ENCODE measurements at regions not wholly inside any gene's neighbourhood (a gene's known extent, or its start where the extent isn't known, plus 50 kb on each side); places are given as distances from the start of the nearest gene placed in this dataset.

DNA sequence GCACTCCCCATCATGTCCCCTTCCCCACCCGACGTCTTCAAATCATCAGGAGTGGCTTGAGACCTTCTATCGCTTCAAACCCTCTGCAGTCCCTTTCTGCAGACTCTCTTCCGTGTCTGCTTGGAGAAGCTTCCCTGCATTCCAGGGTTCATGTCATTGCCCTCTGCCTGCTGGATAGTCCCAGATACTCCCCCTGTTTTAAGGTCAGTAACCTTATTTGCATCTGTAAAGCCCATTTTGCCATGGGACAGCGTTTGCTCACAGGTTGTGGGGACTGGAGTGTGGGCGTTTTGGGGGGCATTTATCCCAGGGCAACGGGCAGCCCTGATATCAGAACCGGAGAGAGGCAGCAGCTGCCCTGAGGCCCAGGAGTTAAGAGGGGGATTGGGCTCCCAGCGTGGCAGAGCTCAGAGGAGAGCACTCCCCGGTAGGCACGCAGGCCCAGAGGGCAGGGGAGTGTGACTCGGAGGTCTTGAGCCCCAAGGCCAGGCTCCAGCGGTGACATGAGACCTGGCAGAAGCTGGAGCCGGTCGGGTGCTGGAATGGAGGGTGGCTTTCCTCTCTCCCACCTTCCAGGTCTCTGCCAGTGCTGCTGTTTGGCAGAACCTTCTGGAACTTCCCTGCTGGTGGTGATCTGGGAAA lies 73.8 kb downstream of the RTP5 start:
- no peaks in the 10 kb centered on the region for H3K36me3 ChIP-seq
- no peak overlapping the region for H3K27ac ChIP-seq
- WGBS, 2 donors (ENCODE audit: low coverage in 1 of 2) = 81 to 100% methylated on average over 1 to 4 of the region's 15 CpGs

GRCh38 chr2:241943961-241944575 lies 74.5 kb downstream of the RTP5 start:
- 78 to 82% methylated on average over 8 to 11 of the region's 17 CpGs for WGBS, 2 donors (ENCODE audit: low coverage in 1 of 2)
- no peak for ATAC-seq
- Histone ChIP-seq H3K4me1 (no peaks in the 10 kb centered on the region), H3K27ac (no peak overlapping the region), H3K36me3 (no peaks in the 10 kb centered on the region), H3K9me3 (no peaks in the 10 kb centered on the region), H3K4me3 (no peak overlapping the region), H3K27me3 (peaks cover 24% of the 10 kb centered on the region)
- TF ChIP-seq POLR2AphosphoS5 (IDR thresholded peaks at IDR 0.05) (no peak), POLR2A (IDR thresholded peaks at IDR 0.05) (no peak), CTCF (IDR thresholded peaks at IDR 0.05) (no peak)

More for the DNA sequence above, 73.8 kb downstream of the RTP5 start:
- ATAC-seq = no peak
- Histone ChIP-seq H3K9me3 (no peaks in the 10 kb centered on the region), H3K4me1 (no peaks in the 10 kb centered on the region), H3K4me3 (no peak overlapping the region), H3K27me3 (peaks cover 20% of the 10 kb centered on the region)
- TF ChIP-seq EP300 (IDR thresholded peaks at IDR 0.05) (no peak), POLR2A (IDR thresholded peaks at IDR 0.05) (no peak), POLR2AphosphoS5 (IDR thresholded peaks at IDR 0.05) (no peak), CTCF (IDR thresholded peaks at IDR 0.05) (no peak)

DNA sequence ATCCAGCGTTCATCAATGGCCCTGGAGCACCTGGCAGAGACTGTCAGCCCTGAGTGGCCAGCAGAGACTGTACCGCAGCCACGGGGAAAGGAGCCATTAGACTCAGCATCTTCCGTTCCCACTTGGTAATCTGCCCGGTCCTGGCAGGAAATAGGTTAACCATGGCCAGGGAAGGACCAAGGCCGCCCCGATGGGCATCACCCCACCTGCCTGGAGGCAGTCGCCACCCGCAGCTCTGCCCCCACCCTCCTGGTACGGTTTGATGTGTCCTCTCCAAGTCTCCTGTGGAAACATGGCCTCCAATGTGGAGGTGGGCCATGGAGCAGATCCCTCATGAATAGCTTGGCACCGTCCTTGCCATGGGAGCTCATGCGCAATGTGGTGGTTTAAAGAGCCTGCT lies 75.3 kb downstream of the RTP5 start:
- H3K27ac ChIP-seq = no peak overlapping the region

DNA sequence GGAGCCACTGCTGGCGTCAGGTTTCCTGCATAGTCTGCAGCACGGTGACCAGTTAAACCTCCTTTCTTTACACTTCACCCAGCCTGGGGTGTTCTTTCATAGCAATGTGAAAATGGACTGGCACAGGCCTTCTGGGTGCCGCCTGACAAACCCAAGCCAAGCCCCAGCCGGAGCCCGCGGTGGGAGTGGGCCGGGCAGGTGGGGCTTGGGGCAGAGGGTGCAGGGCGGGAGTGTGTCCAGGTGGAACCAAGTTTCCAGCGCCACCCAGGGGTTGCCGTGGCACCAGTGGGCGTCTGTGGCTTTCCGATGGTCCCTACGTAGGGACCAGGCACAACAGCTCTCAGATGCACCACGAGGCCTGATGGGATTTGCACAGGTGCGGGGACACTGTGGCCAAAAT lies 75.8 kb downstream of the RTP5 start:
- WGBS, 2 donors (ENCODE audit: low coverage in 1 of 2) = no CpG with 5 or more reads among the region's 15 CpGs
- no peaks in the 10 kb centered on the region for H3K36me3 ChIP-seq
- TF ChIP-seq POLR2A (IDR thresholded peaks at IDR 0.05) = no peak
- no peak for TF ChIP-seq CTCF (IDR thresholded peaks at IDR 0.05)
- TF ChIP-seq EP300 (IDR thresholded peaks at IDR 0.05) = no peak
- TF ChIP-seq POLR2AphosphoS5 (IDR thresholded peaks at IDR 0.05) = no peak
- no peak overlapping the region for H3K4me3 ChIP-seq
- ATAC-seq = no peak
- H3K27ac ChIP-seq = no peak overlapping the region
- H3K27me3 ChIP-seq = peaks cover 36% of the 10 kb centered on the region
- H3K4me1 ChIP-seq = peaks cover 0 to under 1% (median 0%) of the 10 kb centered on the region in 3 donors
- no peaks in the 10 kb centered on the region for H3K9me3 ChIP-seq

More for the DNA sequence above, 75.3 kb downstream of the RTP5 start:
- Histone ChIP-seq H3K27me3 (peaks cover 31% of the 10 kb centered on the region), H3K4me1 (no peaks in the 10 kb centered on the region), H3K9me3 (no peaks in the 10 kb centered on the region), H3K36me3 (no peaks in the 10 kb centered on the region), H3K4me3 (no peak overlapping the region)
- WGBS, 2 donors (ENCODE audit: low coverage in 1 of 2) = 79% methylated on average over 2 of the region's 12 CpGs; no CpG with 5 or more reads in 1 of the 2 donors
- TF ChIP-seq POLR2AphosphoS5 (IDR thresholded peaks at IDR 0.05) (no peak), CTCF (IDR thresholded peaks at IDR 0.05) (no peak), POLR2A (IDR thresholded peaks at IDR 0.05) (no peak), EP300 (IDR thresholded peaks at IDR 0.05) (no peak)
- no peak for ATAC-seq

- H3K27me3 ChIP-seq = peaks cover 41% of the 10 kb centered on the region
- WGBS, 2 donors (ENCODE audit: low coverage in 1 of 2) = 91 to 92% methylated on average over 11 to 14 of the region's 14 CpGs
- no peak for ATAC-seq
- no peak for TF ChIP-seq CTCF (IDR thresholded peaks at IDR 0.05)
- TF ChIP-seq EP300 (IDR thresholded peaks at IDR 0.05) = no peak
- TF ChIP-seq POLR2AphosphoS5 (IDR thresholded peaks at IDR 0.05) = no peak
- TF ChIP-seq POLR2A (IDR thresholded peaks at IDR 0.05) = no peak
- no peak overlapping the region for H3K4me3 ChIP-seq
- no peaks in the 10 kb centered on the region for H3K36me3 ChIP-seq
- H3K9me3 ChIP-seq = no peaks in the 10 kb centered on the region
- H3K27ac ChIP-seq = no peak overlapping the region
- peaks cover 0 to 5% (median 0%) of the 10 kb centered on the region in 3 donors for H3K4me1 ChIP-seq
These were observed 76.3 kb downstream of the RTP5 start for GRCh38 chr2:241945803-241946202.

All from gastroesophageal sphincter (tissue), 4 donors.